HepG2 (cell line): ENCODE measurements at regions not wholly inside any gene's neighbourhood (a gene's known extent, or its start where the extent isn't known, plus 50 kb on each side); places are given as distances from the start of the nearest gene placed in this dataset.

Source experiments
- ATAC-seq: fragments of 200-7000 bp; cut with Tn5 transposase; 3 replicates; pipeline ENCODE4 v1.9.1; 2020; ENCODE audit warnings: mild to moderate bottlenecking, moderate library complexity
- BruUV-seq: library from RNA; stranded (reverse); fragments of 400-500 nt; replicated peaks from 2 replicates; lab custom pipeline; 2021; lab: Mats Ljungman, UMichigan
- CTCF ChIA-PET: fragments of 300-600 bp; formaldehyde crosslinking; extraction: SDS; loops from one replicate; lab custom pipeline; 2021; ENCODE audit warnings: low total read pairs, inconsistent platforms, low intra/inter-chr PET ratio; lab: Yijun Ruan, JAX
- POLR2A ChIA-PET: fragments of 350-600 bp; sonication (Branson Sonifier 250); formaldehyde crosslinking; loops from one replicate; lab custom pipeline; 2020; ENCODE audit warnings: antibody characterized with exemption, inconsistent platforms; lab: Yijun Ruan, JAX
- DNase-seq: peaks from one replicate; pipeline ENCODE4 v3.0.0-alpha.2; 2015; ENCODE audit warnings: low spot score
- FAIRE-seq: peaks from 3 replicates; lab custom pipeline; 2011; peaks lifted over from hg19 to GRCh38; lab: Jason Lieb, UNC
- H2AFZ ChIP-seq: one replicate; pipeline ENCODE4 v1.6.1; 2011; ENCODE audit warnings: low read length, inconsistent platforms
- H3K27ac ChIP-seq: fragments of 300-600 bp; 3 replicates; pipeline ENCODE4 v1.8.0; 2011; ENCODE audit warnings: mixed run types, mild to moderate bottlenecking, mixed read lengths, low read length, inconsistent platforms; ENCODE audit not compliant: insufficient read depth; ENCODE audit errors: extremely low read length
- H3K27me3 ChIP-seq, 2 experiments: fragments of 200-600 bp in 1 of 2; 2 replicates in 1 of 2; 3 replicates in 1 of 2; pipeline versions ENCODE4 v1.6.0 to v1.8.0; 2011; ENCODE audit warnings: low read length in 2 of 2, mild to moderate bottlenecking in 2 of 2, moderate library complexity in 2 of 2, inconsistent platforms in 1 of 2; ENCODE audit not compliant: insufficient read depth in 2 of 2, control insufficient read depth in 1 of 2
- H3K36me3 ChIP-seq, 2 experiments: fragments of 200-600 bp in 1 of 2; replicated peaks in 1 of 2; 2 replicates in 1 of 2; 3 replicates in 1 of 2; pipeline versions ENCODE4 v1.5.1 to v1.8.0; 2011; ENCODE audit warnings: low read length in 2 of 2, inconsistent platforms in 1 of 2; ENCODE audit not compliant: insufficient read depth in 2 of 2, control insufficient read depth in 1 of 2
- H3K4me1 ChIP-seq: 2 replicates; pipeline ENCODE4 v1.5.1; 2012; ENCODE audit warnings: low read length, inconsistent platforms; ENCODE audit not compliant: insufficient read depth
- H3K4me2 ChIP-seq: 2 replicates; pipeline ENCODE4 v1.6.0; 2011; ENCODE audit warnings: low read depth, low read length, inconsistent platforms
- H3K4me3 ChIP-seq, 3 experiments: fragments of 200-600 bp in 1 of 3; sonication (generic), shearing (Covaris generic) in 1 of 3; replicated peaks in 1 of 3; 2 replicates each; pipeline ENCODE4 v1.5.1; 2011 to 2016; ENCODE audit warnings: low read length in 3 of 3, inconsistent platforms in 2 of 3, low read depth in 2 of 3, mild to moderate bottlenecking in 2 of 3, control low read depth in 1 of 3, mixed read lengths in 1 of 3; ENCODE audit not compliant: insufficient read depth in 1 of 3
- H3K79me2 ChIP-seq: one replicate; pipeline ENCODE4 v1.6.1; 2011; ENCODE audit warnings: low read length, inconsistent platforms; ENCODE audit not compliant: insufficient read depth
- H3K9ac ChIP-seq: 2 replicates; pipeline ENCODE4 v1.6.0; 2011; ENCODE audit warnings: mild to moderate bottlenecking, low read depth, low read length, inconsistent platforms; ENCODE audit not compliant: insufficient read depth
- H3K9me3 ChIP-seq: 2 replicates; pipeline ENCODE4 v1.5.1; 2012; ENCODE audit warnings: mild to moderate bottlenecking, low read length
- H4K20me1 ChIP-seq: 2 replicates; pipeline ENCODE4 v1.6.0; 2011; ENCODE audit warnings: inconsistent platforms, mild to moderate bottlenecking, low read length, moderate library complexity; ENCODE audit not compliant: insufficient read depth
- ATF2 ChIP-seq: sonication (generic); formaldehyde crosslinking; IDR thresholded peaks from 2 replicates; pipeline ENCODE4 v1.4.0; 2020; ENCODE audit warnings: missing genetic modification reagents
- ELF1 ChIP-seq: sonication (generic); formaldehyde crosslinking; IDR thresholded peaks from 2 replicates; pipeline ENCODE4 v1.4.0; 2020; ENCODE audit warnings: missing genetic modification reagents
- MLXIP ChIP-seq: sonication (generic); formaldehyde crosslinking; IDR thresholded peaks from 2 replicates; pipeline ENCODE4 v1.9.0; 2021; ENCODE audit warnings: missing genetic modification reagents, borderline replicate concordance
- POLR2AphosphoS5 ChIP-seq: IDR thresholded peaks from 2 replicates; pipeline ENCODE4 v1.6.1; 2012; ENCODE audit warnings: low read depth, low read length
- ZGPAT ChIP-seq: IDR thresholded peaks from 2 replicates; pipeline ENCODE4 v1.6.1; 2016; ENCODE audit warnings: mild to moderate bottlenecking
- ZNF317 ChIP-seq: sonication (generic); formaldehyde crosslinking; IDR thresholded peaks from 2 replicates; pipeline ENCODE4 v1.5.0; 2020; ENCODE audit warnings: mild to moderate bottlenecking, missing genetic modification reagents
- ZNF33B ChIP-seq: sonication (generic); formaldehyde crosslinking; IDR thresholded peaks from 2 replicates; pipeline ENCODE4 v1.5.1; 2020; ENCODE audit warnings: mild to moderate bottlenecking, missing genetic modification reagents
- ZNF513 ChIP-seq: sonication (generic); formaldehyde crosslinking; conservative IDR thresholded peaks from 2 replicates; pipeline ENCODE4 v1.5.0; 2020; ENCODE audit warnings: missing genetic modification reagents
- ZNF607 ChIP-seq: sonication (generic); formaldehyde crosslinking; IDR thresholded peaks from 2 replicates; pipeline ENCODE4 v1.5.1; 2020; ENCODE audit warnings: missing genetic modification reagents, mild to moderate bottlenecking, borderline replicate concordance
- ZSCAN21 ChIP-seq: sonication (generic); formaldehyde crosslinking; IDR thresholded peaks from 2 replicates; pipeline ENCODE4 v1.8.0; 2022; ENCODE audit warnings: mild to moderate bottlenecking, missing genetic modification reagents, moderate library complexity, borderline replicate concordance
- WGBS: methylation state at CpG from one replicate; pipeline ENCODE4 v1.1.6; 2017; ENCODE audit warnings: low lambda C conversion rate; 5-methylcytosine and 5-hydroxymethylcytosine counted together
- in situ Hi-C: cut with HindIII; loops from 2 replicates; pipeline ENCODE4 v1.10.0; 2017; ENCODE audit warnings: low pct_unique_long_range_greater_than_20kb; ENCODE audit not compliant: extremely low pct_ligation_motif_present
- intact Hi-C: fragments of 100-400 bp; cut with micrococcal nuclease; formaldehyde crosslinking; loops from one replicate; pipeline ENCODE4 v1.10.0; 2022; ENCODE audit not compliant: unreplicated experiment
- TF ChIP-seq, protein P1 (sequence below): sonication (generic); formaldehyde crosslinking; IDR thresholded peaks from 2 replicates; pipeline ENCODE4 v1.4.0; 2020; ENCODE audit warnings: missing genetic modification reagents; ENCODE audit errors: not compliant biosample characterization

- Histone ChIP-seq H3K4me3 (no peak overlapping the region), H4K20me1 (no peaks in the 10 kb centered on the region), H3K27me3 (no peaks in the 10 kb centered on the region), H3K79me2 (no peaks in the 10 kb centered on the region), H3K9me3 (peaks cover 4% of the 10 kb centered on the region; the same call in 1 of the 2 replicates), H3K4me2 (no peak overlapping the region), H3K27ac (no peak overlapping the region), H2AFZ (no peak overlapping the region), H3K36me3 (no peaks in the 10 kb centered on the region), H3K4me1 (no peaks in the 10 kb centered on the region), H3K9ac (no peak overlapping the region)
- ChIA-PET POLR2A (no interaction called here), CTCF (no interaction called here)
- intact Hi-C loops: no loop called here
- FAIRE-seq (no peak), DNase-seq (no peak), ATAC-seq (no peak)
- in situ Hi-C loops: no loop called here
- WGBS: 0% methylated on average over 2 of the region's 2 CpGs
- TF ChIP-seq ZNF513 (CRISPR knock-in tag): no peak
- no peak for TF ChIP-seq ZSCAN21
- TF ChIP-seq ZNF317: peak; percentile 85
- no peak for TF ChIP-seq ZNF33B (CRISPR knock-in tag)
- TF ChIP-seq, protein P1, sequence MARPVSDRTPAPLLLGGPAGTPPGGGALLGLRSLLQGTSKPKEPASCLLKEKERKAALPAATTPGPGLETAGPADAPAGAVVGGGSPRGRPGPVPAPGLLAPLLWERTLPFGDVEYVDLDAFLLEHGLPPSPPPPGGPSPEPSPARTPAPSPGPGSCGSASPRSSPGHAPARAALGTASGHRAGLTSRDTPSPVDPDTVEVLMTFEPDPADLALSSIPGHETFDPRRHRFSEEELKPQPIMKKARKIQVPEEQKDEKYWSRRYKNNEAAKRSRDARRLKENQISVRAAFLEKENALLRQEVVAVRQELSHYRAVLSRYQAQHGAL (CRISPR knock-in tag): no peak
- no peak for TF ChIP-seq ZNF607
- no TSS peak for BruUV-seq
Observed at GRCh38 chr3:95327478-95327877, 1264.6 kb downstream of the NSUN3 start.

- in situ Hi-C loops (no loop called here), intact Hi-C loops (loop anchor here (5.0 kb wide), 1 partner anchor 1988 kb away; no protein-coding TSS in a partner anchor)
- no peak overlapping the region for H3K9ac ChIP-seq
- no peaks in the 10 kb centered on the region for H3K27me3 ChIP-seq
- CTCF ChIA-PET: no interaction called here
- FAIRE-seq (no peak), ATAC-seq (no peak), DNase-seq (no peak)
- H3K9me3 ChIP-seq: no peaks in the 10 kb centered on the region
- no peaks in the 10 kb centered on the region for H4K20me1 ChIP-seq
- WGBS: 6% methylated on average over 2 of the region's 2 CpGs
- no peak overlapping the region for H2AFZ ChIP-seq
- no peak overlapping the region for H3K27ac ChIP-seq
- H3K4me2 ChIP-seq: no peak overlapping the region
- H3K79me2 ChIP-seq: no peaks in the 10 kb centered on the region
- no peaks in the 10 kb centered on the region for H3K36me3 ChIP-seq
- H3K4me3 ChIP-seq: no peak overlapping the region
- H3K4me1 ChIP-seq: no peaks in the 10 kb centered on the region
- no TSS peak for BruUV-seq
- POLR2A ChIA-PET: no interaction called here
- TF ChIP-seq ZGPAT (CRISPR knock-in tag) (no peak), MLXIP (CRISPR knock-in tag) (no peak), ELF1 (CRISPR knock-in tag) (no peak), ATF2 (CRISPR knock-in tag) (no peak), POLR2AphosphoS5 (no peak)
Observed at GRCh38 chr3:95333826-95334225, 1271.0 kb downstream of the NSUN3 start.
